Esophagus mucosa (tissue), 1 donor: ENCODE measurements at regions not wholly inside any gene's neighbourhood (a gene's known extent, or its start where the extent isn't known, plus 50 kb on each side); places are given as distances from the start of the nearest gene placed in this dataset.
"Not testable (repeated sequence)": the region's sequence is repeated elsewhere in the genome, so short reads cannot be mapped to it uniquely, and the experiment has no call there.

Experiments
- ATAC-seq: fragments of 200-7000 bp; cut with Tn5 transposase; one replicate; pipeline ENCODE4 v1.9.1; 2020
- donor health status: DM: yes; HTN: yes; CAD: no.

DNA sequence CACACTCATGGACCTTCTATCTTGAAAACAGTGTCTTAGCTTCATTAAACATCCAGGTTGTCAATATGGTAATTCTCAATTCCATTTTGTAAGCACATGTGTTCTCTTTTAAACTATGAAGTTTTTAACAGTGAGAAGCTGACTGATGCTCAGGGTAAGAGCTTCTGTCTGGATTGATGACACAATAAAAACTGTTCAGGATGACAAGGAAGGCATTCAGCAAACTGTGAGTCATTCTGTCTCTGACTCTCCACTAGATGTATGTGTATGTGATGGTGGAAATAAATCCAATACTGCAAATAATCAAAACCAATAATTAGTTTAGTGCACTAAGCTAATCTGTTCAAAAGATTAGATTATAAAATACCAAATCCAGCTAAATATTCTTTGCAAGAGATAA, 115.3 kb upstream of the ARX start:
- no peak for ATAC-seq

DNA sequence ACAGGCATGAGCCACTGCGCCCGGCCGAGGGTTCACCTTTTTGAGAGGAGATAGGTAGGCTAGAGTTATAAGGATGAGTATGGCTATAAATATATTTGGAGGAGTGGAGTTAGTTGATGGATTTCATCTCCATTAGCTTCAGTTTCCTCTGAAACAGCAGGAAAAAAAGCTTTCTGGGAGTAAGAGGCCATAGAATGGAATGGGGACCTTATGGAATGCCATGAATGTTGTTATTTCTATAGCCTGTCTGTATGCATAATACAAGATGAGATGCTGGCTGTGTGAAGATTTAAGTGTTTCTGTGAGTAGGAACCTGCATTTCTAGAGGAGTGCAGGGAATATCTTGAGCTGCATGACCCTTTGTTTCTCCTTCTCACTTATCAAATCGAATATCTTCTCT, 114.9 kb upstream of the ARX start:
- no peak for ATAC-seq

DNA sequence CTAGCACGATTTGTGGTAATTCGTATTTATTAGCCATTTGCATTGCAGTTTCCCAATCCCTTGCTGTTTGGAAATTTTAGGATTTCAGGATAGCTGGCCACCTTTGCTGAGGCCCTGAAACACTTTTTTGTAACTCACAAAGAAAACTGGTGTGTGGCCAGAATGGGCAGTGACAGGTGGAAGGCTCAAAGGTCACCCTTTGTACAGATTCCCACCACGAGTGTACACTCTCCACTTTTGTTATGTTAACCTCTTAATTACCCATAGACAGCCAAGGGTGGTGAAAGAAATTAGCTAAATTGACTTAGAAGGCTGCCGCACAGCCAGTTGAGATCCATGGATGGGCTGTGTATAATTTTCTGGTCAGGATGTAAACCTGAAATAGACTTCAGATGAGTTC, 109.7 kb upstream of the ARX start:
- no peak for ATAC-seq

DNA sequence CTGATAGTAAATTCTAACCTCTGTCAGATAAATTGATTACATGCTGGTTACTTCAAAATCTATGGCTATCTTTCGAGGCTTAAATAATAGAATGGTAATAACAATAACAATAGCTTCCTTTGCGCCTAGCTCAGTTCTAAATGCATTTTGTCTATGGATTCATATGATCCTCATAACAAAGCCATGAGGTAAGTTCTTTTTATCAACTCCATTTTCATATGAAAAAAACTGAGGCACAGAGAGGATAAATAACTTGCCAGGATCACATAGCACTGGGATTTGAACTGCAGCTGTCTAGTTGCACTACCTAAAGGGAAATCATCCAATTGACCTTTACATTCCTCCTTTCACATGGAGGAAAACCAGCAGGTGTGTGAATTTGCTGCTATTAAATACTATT, 108.6 kb upstream of the ARX start:
- ATAC-seq: no peak

- no peak for ATAC-seq
Observed at GRCh38 chrX:25112156-25112555, 96.4 kb upstream of the ARX start.

DNA sequence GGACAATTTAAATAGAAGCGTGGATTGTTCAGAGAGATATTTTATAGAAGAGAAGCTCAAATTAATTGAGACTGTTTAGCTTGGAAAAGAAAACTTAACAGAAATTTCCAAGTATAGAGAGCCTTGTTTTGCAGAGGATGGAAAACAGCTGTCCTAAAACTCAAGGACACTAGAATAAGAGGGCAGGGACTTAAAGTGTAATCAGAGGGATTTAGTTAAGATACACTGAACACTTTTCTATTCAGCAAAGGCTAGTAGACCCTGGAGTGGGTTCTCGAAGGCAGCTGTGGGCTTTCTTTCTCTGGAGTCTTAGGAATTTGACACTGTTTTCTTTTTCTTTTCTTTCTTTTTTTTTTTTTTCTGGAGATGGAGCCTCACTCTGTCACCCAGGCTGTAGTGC, 92.7 kb upstream of the ARX start:
- no peak for ATAC-seq

- ATAC-seq: no peak
Observed at GRCh38 chrX:25105221-25105620, 89.5 kb upstream of the ARX start.

GRCh38 chrX:25096522-25097045, 80.8 kb upstream of the ARX start:
- ATAC-seq: no peak

- not testable (repeated sequence) for ATAC-seq
Observed at GRCh38 chrX:25091152-25091551, 75.4 kb upstream of the ARX start.

- no peak for ATAC-seq
Observed at GRCh38 chrX:25084446-25084845, 68.7 kb upstream of the ARX start.

GRCh38 chrX:25083661-25084060, 67.9 kb upstream of the ARX start:
- ATAC-seq: peak; percentile 48

- ATAC-seq: no peak
Observed at GRCh38 chrX:25079020-25079419, 63.3 kb upstream of the ARX start.

- no peak for ATAC-seq
Observed at GRCh38 chrX:25076941-25077500, 61.3 kb upstream of the ARX start.

- no peak for ATAC-seq
Observed at GRCh38 chrX:25072247-25072646, 56.5 kb upstream of the ARX start.

- no peak for ATAC-seq
Observed at GRCh38 chrX:25070038-25070437, 54.3 kb upstream of the ARX start.

DNA sequence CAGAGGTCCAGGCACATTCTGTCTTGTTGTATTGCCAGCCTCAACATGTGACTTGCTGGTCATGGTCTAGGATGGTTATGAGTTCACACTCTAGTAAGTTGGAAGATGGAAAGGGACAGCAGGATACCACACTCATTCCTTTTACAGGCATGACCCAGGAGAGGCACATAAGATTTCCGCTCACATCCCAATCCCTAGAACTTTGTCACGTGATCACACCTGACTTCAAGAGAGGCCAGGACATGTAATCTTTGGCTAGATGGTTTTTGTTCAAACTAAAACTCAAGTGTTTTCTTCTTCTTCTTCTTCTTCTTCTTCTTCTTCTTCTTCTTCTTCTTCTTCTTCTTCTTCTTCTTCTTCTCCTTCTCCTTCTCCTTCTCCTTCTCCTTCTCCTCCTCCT, 53.4 kb upstream of the ARX start:
- no peak for ATAC-seq

- no peak for ATAC-seq
Observed at GRCh38 chrX:25068340-25068739, 52.6 kb upstream of the ARX start.

DNA sequence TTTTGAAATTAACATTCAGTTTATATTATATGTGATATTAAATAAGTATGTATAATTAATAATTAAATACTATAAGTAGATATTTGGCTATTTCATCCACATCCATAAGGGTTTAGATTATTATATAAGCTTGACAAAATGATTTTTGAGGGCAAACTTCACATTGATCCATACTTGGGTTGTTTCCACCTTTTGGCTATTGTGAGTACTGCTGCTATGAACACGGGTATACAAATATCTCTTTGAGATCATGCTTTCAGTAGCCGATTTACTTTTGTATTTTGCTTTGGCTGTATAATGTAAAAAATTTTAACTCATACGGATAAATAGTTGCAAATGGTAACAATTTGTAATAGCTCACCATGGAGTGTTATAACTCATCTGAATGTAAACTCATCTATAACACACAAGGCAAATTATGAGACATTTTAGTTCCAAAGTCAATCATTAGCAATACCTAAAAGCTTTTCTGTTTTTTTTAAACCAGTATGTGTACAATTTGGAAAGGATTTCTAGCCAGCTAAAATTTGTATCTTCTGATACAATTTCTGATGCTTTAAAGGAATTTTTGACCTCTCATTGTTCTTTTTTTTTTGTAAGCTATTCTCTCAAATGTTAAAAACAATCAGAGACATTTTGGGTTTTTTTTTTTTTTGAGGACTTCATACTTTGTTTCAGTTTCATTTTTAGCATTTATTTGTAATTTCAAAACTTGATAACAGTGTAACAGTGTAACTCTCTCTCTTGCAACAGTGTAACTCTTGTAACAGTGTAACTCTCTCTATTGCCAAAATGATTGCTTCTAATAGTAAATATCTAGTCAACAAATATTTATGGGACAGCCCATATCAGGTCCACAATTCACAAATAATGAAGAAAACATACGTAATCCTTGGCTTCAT, 51.8 kb upstream of the ARX start:
- ATAC-seq: no peak

GRCh38 chrX:25066131-25066530, 50.4 kb upstream of the ARX start:
- ATAC-seq: no peak
